HG02885 (cell line): ENCODE measurements at regions not wholly inside any gene's neighbourhood (a gene's known extent, or its start where the extent isn't known, plus 50 kb on each side); places are given as distances from the start of the nearest gene placed in this dataset.
A peak's percentile ranks its signal among the peaks of the same experiment; 100 is the strongest.

ENCODE experiments used
- ATAC-seq: cut with Tn5 transposase; IDR thresholded peaks from one replicate; pipeline ENCODE4 v1.9.1; 2021; ENCODE audit warnings: mild to moderate bottlenecking; ENCODE audit not compliant: unreplicated experiment, poor library complexity

DNA sequence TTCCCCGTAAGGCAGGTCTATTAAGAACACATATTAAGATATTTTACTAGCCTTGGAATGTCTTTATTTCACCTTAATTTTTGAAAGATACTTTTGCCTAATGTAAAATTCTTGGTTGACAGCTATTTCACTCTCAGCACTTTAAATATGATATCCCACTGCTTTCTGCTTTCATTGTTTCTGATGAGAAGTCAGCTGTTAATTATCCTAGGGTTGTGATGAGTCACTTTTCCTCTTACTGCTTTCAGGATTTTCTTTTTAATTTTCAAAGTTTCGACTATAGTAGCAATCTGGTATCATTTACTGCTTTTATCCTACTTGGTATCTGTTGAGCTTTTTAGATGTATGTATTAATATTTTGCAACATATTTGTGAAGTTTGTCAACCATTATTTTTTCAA lies 578.9 kb upstream of the ATP2B1 start:
- no peak for ATAC-seq

DNA sequence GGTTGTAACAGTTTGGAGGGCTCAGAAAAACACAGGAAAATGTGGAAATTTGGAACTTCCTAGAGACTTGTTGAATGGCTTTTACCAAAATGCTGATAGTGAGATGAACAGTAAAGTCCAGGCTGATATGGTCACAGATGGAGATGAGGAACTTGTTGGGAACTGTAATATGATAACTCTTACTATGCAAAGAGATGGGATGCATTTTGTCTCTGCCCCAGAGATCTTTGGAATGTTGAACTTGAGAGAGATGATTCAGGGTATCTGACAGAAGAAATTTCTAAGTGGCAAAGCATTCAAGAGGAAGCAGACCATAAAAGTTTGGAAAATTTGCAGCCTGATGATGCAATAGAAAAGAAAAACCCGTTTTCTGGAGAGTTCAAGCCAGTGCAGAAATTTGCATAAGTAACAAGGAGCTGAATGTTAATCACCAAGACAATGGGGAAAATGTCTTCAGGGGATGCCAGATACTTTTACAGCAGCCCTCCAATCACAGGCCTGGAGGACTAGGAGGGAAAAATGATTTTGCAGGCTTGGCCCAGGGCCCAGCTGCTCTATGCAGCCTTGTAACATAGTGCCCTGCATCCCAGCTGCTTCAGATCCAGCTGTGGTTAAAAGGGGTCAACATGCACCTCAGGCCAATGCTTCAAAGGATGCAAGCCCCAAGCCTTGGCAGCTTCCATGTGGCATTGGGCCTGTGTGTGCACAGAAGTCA lies 572.7 kb upstream of the ATP2B1 start:
- no peak for ATAC-seq

DNA sequence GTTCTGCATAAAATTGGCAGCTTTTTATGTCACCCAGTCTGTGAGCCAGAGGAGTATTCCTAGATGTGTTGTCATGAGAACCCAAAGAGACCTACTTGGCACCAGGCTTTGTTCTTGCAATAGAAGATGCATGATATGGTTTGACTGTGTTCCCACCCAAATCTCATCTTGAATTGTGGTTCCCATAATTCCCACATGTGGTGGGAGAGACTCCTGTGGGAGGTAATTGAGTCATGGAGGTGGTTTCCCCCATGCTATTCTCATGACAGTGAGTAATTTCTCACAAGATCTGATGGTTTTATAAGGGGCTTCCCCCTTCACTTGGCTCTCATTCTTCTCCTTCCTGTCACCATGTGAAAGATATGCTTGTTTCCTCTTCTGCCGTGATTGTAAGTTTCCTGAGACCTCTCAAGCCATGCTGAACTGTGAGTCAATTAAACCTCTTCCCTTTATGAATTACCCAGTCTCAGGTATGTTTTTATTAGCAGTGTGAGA lies 572.0 kb upstream of the ATP2B1 start:
- ATAC-seq: peak; percentile 73

DNA sequence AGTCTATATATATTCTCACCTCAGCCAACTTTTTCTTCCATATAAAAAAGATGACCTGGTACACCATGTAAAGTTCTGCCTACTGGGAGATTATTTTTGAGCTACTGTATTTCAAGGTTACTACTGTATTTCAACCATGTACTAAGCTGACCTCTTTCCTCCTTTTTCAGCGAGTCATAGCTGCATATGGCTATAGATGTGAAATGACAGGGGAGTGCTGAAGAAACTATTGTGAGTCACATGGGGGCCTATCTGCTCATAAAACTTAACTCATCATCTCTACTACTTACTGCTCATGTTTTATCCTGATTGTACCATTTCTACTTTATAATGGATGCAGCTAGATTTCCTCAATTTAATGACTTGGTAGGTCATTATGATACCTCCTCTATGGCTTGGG lies 571.4 kb upstream of the ATP2B1 start:
- ATAC-seq: peak; percentile 7

DNA sequence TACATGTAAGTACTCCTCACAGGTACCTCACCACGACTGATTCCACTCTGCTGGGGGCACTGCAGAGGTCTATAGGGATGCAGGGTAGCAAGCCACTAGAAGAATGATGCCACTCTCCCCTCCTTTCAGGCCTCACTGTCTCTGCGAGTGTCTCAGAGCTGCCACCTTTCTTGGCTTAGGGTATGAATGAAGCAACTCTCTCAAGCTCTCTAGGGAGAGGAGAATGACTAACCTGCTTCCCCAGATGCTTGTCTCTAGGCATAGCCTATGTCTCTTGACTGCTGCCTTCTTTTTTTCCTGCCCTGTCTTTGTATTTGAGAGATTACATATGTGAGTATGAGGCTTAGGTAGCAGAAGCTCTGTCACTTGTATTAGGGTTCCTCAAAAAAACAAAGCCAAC lies 566.5 kb upstream of the ATP2B1 start:
- ATAC-seq: no peak

DNA sequence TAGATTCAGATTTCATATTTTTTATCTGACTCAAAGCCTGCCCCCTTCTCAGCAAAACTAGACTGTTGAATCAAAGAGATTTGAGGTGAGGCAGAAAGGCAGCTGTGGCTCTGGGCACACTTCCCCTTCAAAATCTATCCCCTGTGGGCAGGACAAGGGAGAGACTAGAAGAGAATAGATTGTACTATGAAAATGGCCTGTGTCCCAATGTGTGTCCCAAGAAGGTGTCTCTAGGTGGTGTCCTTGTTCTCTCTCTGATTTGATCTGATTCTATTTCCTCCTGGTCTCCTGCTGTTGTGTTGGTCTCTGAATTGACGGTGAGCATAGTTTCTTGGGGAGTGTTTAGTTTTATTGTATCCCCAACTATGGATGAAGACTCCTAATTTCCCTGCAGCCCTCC lies 565.8 kb upstream of the ATP2B1 start:
- ATAC-seq: no peak

DNA sequence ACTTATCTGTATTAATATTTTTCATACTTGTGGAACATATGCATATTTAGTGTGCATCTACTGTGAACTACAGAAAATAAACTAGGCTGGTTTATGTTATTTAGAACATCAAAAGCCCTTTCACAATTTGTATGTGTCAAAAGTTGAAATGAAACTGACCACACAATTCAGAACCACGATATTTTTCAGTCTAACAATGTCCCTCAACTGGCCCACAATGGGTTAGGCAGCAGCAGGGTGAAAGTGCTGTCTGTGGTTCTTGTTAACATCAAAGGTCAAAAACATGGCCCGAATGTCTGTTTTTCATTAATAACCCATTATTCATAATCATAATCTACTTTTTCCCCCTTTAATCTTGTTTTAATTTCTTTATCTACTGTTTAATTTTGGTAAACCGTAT lies 559.9 kb upstream of the ATP2B1 start:
- peak; percentile 82 for ATAC-seq

DNA sequence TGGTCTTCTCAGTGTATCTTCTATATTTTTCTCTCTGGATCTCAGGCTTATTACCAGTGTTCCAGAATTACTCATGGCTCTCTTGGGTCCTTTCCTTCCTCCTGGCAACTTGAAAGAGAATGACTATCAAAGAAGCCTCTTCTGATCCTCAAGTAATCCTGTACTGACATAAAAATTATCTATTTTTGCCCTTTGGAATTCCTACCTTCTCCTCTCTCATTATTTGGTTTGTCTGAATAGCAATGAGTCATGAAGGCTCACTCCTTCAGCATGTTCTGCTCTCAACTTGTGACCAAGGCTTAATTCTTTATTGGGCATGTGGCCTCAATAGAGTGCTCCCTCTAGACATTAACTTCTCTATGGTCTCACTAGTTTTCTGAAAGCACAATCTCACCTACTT lies 553.6 kb upstream of the ATP2B1 start:
- ATAC-seq: no peak

DNA sequence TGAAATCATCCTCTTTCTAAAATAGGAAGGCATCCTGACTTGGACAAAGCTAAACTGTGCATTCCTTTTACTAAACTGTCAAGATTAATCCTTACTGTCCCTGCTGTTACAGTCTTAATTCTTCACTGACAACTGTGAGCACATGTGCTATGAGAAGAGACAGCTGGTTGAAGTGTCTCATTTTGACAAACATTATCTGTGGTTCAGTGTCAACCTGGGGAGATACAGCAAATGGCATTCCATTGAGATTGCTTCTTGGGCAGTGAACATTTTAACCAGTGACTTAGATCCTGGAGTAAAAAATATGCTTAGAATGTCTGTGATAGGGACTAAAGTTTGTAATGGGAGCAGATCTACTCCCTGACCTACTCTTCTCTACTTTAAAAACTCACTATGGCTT lies 552.6 kb upstream of the ATP2B1 start:
- ATAC-seq: no peak

DNA sequence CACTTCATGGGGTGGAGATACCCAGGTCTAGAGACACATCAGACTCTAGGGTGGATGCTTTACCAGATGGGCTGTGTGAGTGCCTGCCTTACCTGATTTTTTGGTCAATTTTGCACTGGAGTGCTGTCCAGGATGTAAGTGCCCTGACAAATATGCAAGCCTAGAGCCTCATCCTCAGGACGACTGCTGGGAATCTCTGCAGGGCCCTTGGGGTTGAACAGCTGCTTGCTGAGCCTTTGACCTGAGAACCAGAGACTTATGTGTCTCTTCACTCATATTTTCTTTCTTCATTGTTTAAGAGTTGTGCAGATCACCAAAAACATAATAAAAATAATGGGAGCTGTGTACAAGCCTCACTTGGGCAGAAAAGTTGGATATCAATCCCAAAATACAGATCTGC lies 551.5 kb upstream of the ATP2B1 start:
- no peak for ATAC-seq

DNA sequence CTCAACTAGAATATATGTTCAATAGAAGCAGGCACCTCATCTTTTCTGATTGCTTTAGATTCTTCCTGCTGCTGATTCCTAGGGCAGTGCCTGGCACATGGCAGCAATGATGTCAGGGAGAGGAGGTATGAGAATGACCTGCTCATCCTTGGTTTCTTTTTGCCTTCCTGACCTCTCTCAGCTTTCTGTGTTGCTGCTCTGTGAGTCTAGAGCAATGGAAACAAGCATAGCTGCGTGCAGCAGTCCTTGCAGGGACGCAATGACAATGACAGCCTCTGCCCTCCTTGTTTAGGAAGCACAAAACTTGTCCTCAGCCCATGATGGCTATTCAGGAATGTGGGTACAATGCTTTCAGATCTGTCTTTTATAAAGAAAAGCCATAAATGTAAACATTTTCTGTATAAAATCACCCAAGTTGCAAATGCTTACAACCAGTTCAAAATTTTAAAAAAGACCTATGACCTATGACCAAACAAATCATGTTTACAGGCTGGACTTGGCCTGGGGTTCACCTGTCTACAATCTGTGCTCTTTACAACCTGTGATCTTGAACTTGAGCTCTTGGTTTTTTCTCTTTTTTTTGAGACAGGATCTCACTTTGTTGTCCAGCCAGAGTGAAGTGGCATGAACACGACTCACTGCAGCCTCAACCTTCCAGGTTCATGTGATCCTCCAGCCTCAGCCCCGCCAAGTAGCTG lies 549.4 kb upstream of the ATP2B1 start:
- no peak for ATAC-seq

DNA sequence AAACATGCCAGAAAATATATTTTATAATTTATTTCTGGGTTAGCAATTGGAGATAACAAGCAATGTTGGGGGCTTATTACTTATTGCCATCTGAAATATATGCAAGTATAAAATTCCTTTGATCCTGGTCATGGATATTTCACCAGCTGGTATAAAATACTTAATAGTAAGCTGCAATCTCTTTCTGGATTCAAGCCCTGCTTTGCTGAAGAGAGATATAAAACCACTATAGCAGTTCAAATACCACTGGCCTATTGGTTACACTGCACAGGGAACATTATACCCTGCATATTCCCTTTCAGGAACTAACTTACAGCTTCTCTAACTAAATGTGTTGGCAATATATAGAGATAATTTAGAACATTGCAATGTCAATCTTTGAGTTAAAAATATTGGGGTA lies 546.2 kb upstream of the ATP2B1 start:
- no peak for ATAC-seq

DNA sequence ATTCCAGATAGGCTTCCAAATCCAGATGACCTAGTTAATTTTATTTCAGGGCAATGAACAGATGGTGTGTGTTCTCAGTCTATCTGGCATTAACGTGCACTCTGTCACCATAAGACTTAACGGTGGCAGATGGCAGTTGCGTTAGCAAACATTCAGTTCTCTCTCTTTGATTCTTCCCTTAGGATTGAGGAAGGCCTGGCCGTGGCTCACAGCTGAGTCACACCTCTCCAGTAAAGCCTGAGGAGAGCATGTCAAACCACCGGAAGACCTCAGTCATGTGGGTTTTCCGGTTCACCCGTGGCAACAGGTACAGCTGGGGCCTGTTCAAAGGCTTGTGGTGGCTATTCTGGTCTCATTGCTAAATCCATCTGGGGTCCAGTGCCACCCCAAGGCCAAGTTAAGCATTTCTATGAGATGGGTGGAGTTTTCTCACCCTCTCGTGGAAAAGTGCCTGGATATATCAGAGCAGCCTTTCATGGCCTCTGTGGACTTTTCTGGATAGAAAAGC lies 545.1 kb upstream of the ATP2B1 start:
- ATAC-seq: peak; percentile 99

DNA sequence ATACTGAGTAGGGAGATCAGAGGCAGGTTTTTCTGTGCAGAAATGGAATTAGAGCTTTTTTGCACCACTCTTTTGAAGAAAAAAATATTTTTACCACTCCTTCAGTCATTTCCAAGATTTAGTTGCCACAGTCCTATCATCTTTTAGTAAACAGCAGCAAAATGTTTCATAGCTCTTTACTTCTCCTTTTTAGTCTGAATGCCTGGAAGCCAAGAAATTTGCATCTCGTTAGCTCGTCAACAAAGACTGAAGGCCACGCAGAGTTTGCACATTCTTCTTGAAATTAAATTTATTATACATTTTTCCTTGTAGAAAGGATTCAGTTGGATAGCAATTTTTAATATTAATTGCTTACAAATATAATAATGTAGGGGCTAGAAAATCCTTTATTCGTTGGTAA lies 544.5 kb upstream of the ATP2B1 start:
- ATAC-seq: peak; percentile 27

DNA sequence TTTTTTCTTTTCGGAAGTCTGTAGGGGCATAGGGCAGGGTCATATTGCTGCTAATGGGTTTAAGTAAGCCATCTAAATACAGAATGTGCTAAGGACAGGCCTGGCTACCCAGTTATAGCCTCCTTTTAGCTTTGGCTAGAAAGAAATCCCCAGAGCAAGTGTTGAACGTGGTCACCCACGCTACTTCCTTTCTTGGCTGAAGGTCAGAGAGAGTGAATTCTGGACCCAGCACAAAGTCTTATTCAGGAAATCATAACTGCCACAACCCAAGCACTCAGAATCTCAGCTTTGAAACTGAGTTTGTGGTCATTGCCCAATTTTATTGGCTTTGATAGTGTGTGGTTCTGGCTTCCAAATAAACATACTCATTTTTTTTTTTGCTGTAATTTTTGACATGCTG lies 542.1 kb upstream of the ATP2B1 start:
- no peak for ATAC-seq

DNA sequence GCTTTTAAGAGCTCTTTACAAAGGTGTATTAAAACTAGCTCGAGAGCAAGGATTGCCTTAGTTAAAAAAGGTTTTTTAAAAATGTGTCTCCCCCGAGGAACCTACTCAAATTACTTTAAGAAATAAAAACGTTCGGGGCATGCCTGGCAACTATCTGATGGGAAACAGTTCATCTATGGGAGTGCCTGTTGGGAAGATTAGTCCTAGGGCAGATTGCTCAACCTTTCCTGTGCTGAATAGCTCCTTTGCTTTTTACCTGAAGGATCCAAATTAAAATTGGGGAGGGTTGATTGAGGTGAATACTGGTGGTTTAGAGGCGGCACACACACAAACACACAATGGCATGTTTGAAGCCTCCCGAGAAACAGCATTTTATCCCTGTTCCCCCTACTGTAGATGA lies 541.4 kb upstream of the ATP2B1 start:
- no peak for ATAC-seq

DNA sequence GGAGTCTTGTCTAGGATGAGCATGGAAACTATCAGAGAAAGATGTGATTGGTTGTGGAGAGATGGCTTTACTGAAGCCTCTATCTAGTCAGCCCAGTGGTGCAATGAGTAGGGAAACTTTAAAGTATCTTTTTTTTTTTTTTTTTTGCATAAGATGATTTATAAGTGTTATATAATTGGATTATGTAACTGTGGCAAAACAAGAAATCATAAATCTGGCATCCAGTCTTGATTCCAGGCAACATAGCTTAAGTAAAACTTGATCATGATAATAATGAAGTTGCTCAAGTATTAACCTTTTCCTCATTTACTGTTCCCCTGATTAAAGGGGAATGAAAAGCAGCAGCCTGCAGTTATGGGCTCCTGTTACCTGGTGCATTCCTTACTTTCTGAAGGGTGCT lies 538.0 kb upstream of the ATP2B1 start:
- ATAC-seq: no peak

DNA sequence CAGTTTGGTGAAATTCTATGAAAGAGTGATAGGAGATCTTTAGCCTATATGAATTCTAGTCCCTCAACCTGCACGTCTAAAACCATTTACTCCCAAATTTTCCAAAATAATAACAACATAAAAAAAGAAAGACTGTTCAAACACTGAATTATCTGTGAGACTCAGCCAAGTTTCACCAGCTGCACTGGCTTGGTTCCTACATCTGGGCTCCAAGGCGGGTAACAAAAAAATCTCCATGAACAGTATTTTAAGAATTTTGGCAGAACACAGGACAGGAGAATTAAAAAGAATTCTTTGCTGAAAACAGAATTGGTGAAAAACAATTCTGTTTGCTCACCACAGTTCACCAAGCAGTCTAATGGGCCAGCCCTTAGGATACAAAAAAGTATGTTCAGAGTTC lies 536.8 kb upstream of the ATP2B1 start:
- no peak for ATAC-seq

DNA sequence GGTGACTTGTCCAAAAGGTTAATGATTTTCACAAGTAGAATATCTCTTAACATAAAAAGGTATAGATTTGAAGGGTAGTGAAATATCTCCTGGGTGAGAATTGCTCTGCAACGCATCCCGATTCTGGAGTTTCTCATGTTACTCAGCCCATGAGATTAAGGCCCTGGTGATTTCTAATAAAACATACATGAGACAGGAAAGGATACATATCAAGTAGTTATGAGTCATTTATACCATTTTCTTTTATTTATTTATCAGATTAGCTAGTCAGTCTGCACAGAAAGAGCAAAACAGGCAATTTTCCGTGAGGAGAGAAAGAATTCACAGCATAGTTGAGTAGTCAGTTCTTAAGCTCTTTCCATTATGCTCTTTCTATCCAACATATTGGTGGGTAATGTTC lies 535.6 kb upstream of the ATP2B1 start:
- no peak for ATAC-seq

DNA sequence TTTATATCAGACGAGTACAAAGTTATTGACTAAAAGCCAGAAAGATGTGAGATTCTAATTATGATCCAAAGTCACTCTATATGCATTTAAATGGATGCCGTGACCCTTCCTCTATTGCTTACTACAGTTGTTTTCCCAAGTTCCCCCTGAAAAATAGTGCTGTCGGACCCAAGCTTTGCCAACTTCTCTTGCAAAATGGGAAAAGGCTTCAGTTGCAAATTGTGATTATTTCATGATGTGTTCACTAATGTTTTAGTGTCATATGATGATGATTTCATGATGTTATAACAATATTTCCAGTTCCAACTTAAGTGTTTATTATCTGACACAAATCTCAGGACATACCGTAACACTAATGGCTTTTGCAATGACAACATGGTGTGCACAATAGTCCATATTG lies 534.6 kb upstream of the ATP2B1 start:
- no peak for ATAC-seq

DNA sequence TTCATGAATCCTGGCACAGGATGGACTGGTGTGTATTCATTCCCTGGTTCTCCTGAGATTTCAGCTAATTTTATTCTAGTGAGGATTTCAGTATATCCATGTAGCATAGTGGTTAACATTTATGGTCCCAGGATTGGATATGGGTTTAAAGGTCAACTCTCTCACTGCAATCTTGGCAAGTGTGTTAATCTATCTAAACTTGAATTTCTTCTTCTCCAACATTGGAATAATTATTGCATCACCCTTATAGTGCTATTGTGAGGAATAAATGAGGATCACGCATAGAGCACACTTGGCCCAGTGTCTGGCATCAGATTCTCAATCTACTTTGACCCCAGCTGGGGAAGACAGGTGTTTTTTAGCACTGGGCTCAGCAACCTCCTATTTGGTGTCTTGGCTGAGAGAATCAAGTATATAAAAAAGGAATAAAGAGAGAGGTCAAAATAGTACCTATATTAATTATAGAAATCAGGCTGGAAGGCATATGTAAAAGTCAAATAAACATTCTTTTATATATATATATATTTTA lies 531.2 kb upstream of the ATP2B1 start:
- ATAC-seq: no peak
